WI38 (cell line): ENCODE measurements at regions not wholly inside any gene's neighbourhood (a gene's known extent, or its start where the extent isn't known, plus 50 kb on each side); places are given as distances from the start of the nearest gene placed in this dataset.

Experiments
- H3K4me3 ChIP-seq: 2 replicates; pipeline ENCODE4 v1.5.1; 2011; ENCODE audit warnings: low read depth, mild to moderate bottlenecking, control low read depth, low read length
- TF ChIP-seq, protein P1 (sequence below): IDR thresholded peaks from 2 replicates; pipeline ENCODE4 v1.5.1; 2012; ENCODE audit warnings: low read depth, mild to moderate bottlenecking, control low read depth, low read length

DNA sequence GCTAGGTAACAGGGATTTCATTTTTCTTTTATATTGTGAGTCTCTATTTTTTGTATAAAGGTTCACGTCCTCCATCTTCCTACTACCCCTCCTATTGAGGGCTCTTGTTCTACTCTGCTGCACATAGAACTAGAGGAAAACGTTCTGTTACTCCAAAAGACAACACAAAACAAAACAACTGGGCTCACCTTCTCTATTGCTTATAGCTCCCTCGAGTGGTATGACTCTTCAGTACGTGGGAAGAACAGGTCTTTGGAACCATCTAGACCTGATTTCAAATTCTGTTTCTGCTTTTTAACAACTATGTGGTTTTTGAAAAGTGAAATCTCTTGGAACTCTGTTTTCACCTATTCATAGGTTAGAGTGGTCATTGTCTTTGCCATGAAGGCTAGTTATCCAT lies 515.3 kb downstream of the SOX2 start:
- TF ChIP-seq, protein P1, sequence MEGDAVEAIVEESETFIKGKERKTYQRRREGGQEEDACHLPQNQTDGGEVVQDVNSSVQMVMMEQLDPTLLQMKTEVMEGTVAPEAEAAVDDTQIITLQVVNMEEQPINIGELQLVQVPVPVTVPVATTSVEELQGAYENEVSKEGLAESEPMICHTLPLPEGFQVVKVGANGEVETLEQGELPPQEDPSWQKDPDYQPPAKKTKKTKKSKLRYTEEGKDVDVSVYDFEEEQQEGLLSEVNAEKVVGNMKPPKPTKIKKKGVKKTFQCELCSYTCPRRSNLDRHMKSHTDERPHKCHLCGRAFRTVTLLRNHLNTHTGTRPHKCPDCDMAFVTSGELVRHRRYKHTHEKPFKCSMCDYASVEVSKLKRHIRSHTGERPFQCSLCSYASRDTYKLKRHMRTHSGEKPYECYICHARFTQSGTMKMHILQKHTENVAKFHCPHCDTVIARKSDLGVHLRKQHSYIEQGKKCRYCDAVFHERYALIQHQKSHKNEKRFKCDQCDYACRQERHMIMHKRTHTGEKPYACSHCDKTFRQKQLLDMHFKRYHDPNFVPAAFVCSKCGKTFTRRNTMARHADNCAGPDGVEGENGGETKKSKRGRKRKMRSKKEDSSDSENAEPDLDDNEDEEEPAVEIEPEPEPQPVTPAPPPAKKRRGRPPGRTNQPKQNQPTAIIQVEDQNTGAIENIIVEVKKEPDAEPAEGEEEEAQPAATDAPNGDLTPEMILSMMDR = no peak
- H3K4me3 ChIP-seq = no peak overlapping the region

DNA sequence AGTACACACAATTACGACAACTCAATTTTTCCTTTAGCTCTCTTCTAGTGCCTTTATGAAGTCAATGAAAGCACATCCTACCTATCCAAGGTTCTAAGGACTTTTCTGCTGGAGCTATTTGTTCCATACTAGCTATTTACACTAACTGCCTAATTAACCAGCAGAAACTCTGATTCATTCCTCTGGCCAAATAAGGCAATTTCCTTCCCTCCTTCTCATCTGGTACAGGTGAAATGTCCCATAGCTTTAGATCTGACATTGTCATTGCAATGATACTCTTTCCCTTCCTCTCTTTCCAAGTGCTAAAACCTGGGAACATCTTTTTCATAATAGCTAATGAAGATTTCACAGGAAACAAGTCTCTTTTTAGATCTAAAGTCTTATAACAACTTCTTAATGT lies 521.7 kb downstream of the SOX2 start:
- no peak overlapping the region for H3K4me3 ChIP-seq
- TF ChIP-seq, protein P1 = no peak

DNA sequence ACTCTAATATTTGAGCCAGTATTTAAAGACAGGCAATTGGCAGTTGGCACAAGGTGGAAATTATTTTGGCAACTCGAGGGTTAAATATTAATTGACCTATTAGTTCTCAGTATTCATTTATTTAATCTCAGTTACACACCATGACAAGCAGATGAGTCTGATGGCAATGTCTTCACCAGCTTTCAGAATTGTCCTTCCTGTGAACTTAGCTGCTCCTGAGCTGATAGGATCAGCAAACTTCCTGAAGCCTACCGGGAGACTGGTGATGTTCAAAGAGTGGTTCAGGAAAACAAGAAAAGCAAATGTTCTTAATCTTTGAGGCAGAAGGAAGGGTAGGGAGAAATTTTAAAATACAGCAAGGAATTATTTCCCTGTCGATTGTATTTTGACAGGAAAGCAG lies 522.2 kb downstream of the SOX2 start:
- TF ChIP-seq, protein P1 = no peak
- H3K4me3 ChIP-seq = no peak overlapping the region

DNA sequence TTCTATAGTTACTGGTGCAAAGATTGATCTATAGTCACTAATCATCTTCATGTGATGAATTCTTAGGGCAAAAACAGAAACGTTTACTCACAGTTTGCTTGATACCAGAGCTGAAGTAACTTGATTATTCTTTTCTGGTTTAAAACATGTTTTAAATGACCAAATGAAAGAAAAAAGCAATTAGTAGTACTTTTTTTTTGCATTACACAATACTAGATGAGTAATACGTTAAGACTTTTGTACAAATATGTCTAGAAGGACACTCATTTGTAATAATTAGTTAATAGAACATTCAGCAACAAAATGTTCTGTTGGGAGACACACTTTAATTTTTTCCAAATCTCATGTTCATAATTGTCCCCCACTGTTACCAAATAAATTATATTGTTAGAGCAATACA lies 523.2 kb downstream of the SOX2 start:
- TF ChIP-seq, protein P1 = no peak
- no peak overlapping the region for H3K4me3 ChIP-seq

DNA sequence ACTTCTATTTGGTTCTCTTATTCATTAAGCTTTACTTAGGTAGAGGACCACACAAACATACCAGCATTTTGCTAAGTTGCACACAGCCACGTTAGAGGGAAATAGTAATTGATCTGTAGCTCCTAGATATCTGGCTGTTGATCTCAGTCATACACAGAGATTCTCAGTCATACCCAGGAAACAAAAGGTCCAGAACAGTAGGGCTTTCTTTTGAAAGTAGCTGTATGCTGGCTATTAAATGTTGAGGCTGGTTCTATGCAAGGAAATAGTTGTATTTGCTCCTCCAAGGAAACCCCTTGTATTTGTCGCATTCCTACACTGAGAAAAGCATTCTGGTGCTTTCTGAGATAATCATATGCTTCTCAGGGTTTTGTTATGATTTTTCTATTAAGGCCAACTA lies 523.8 kb downstream of the SOX2 start:
- TF ChIP-seq, protein P1 = no peak
- no peak overlapping the region for H3K4me3 ChIP-seq

DNA sequence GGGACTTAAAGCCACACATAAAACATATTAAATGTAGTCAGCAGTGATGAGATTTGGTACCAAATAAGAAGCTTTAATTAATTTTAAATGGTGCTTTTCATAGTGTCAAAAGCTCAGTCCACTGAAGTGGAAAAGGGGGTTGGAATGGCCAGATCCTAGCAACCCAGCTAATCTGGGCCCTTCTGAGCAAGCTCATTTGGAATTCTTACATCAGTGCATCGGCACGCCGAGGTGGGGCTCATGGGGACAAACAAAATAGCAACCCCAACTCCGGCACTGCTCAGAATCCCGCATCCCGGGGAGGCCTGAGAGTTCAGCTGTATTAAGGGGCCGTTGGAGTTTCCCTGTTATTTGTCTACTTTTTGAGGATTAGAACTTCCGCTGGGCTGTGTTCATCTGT lies 526.4 kb downstream of the SOX2 start:
- TF ChIP-seq, protein P1 = no peak
- H3K4me3 ChIP-seq = no peak overlapping the region

DNA sequence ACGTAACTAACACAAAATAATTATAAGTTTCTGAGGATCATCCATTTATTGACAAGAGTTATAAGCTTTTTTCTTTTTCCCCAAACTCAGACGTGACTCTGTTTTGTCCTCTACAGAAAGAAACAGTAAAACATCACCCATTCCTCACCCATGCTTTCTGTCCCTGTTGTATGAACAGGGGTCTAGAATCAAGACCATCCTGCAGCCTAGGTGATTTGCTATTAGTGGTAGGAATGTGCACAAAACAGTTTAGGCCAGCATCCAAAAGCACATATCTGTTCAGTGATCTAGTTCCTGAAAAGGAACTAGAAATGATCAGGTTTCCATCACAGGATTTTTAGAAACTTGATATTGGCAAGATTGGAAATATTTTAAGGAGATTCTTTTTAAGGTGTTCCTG lies 527.6 kb downstream of the SOX2 start:
- TF ChIP-seq, protein P1 = no peak
- no peak overlapping the region for H3K4me3 ChIP-seq
